Mammary epithelial cell (primary cell): ENCODE measurements at regions not wholly inside any gene's neighbourhood (a gene's known extent, or its start where the extent isn't known, plus 50 kb on each side); places are given as distances from the start of the nearest gene placed in this dataset.

Source experiments
- EZH2 ChIP-seq: IDR thresholded peaks from 2 replicates; pipeline ENCODE4 v1.6.1; 2012; ENCODE audit warnings: low read length, inconsistent platforms, borderline replicate concordance
- TF ChIP-seq, protein P1 (sequence below), 2 donors: IDR thresholded peaks in 1 of 2; conservative IDR thresholded peaks in 1 of 2; 2 replicates each; pipeline ENCODE4 v1.5.1; 2011 to 2012; ENCODE audit warnings: inconsistent platforms in 2 of 2, low read length in 2 of 2, mild to moderate bottlenecking in 2 of 2, control low read depth in 1 of 2, low read depth in 1 of 2; ENCODE audit not compliant: insufficient read depth in 1 of 2; ENCODE audit errors: extremely low read depth in 1 of 2

DNA sequence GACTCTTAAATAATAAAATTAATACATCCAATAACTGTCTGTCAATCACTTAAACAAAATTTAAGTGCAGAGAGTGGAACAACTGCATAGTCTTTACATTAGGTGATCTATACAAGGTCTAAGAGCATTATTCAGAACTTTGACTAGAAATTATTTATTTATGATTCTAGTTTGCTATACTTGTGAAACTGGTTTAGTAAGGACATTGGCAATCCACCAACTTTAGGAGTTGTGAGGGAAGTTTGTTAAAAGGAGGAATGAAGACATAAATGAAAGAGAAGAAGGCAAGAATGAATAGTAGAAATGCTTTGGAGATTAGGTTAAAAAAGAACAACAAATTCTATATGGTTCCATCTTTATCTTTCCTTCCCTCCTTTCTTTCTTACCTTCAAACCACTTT is 217.5 kb downstream of the GPD2 start:
- TF ChIP-seq, protein P1, sequence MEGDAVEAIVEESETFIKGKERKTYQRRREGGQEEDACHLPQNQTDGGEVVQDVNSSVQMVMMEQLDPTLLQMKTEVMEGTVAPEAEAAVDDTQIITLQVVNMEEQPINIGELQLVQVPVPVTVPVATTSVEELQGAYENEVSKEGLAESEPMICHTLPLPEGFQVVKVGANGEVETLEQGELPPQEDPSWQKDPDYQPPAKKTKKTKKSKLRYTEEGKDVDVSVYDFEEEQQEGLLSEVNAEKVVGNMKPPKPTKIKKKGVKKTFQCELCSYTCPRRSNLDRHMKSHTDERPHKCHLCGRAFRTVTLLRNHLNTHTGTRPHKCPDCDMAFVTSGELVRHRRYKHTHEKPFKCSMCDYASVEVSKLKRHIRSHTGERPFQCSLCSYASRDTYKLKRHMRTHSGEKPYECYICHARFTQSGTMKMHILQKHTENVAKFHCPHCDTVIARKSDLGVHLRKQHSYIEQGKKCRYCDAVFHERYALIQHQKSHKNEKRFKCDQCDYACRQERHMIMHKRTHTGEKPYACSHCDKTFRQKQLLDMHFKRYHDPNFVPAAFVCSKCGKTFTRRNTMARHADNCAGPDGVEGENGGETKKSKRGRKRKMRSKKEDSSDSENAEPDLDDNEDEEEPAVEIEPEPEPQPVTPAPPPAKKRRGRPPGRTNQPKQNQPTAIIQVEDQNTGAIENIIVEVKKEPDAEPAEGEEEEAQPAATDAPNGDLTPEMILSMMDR (conservative IDR thresholded peaks at IDR 0.05 in 1 of 2, IDR thresholded peaks at IDR 0.05 in 1 of 2; ENCODE audit: extremely low read depth in 1 of 2, insufficient read depth in 1 of 2, low read depth in 1 of 2, low read length in 2 of 2) = no peak
- no peak for TF ChIP-seq EZH2
